ENCODE measurements at regions not wholly inside any gene's neighbourhood (a gene's known extent, or its start where the extent isn't known, plus 50 kb on each side); places are given as distances from the start of the nearest gene placed in this dataset.

- Histone ChIP-seq H3K4me3 (replicated peaks in 1 of 2; ENCODE audit: low read depth in 1 of 2, low read length in 2 of 2) (no peak overlapping the region), H3K4me1 (ENCODE audit: control insufficient read depth in 1 of 2, insufficient read depth in 2 of 2, low read length in 2 of 2) (no peaks in the 10 kb centered on the region), H3K9ac (ENCODE audit: low read length) (no peak overlapping the region), H4K20me1 (ENCODE audit: insufficient read depth) (no peaks in the 10 kb centered on the region), H3K27ac (ENCODE audit: low read depth, low read length) (no peak overlapping the region), H3K79me2 (ENCODE audit: insufficient read depth, low read length) (no peaks in the 10 kb centered on the region), H3K4me2 (ENCODE audit: low read length) (no peak overlapping the region), H2AFZ (ENCODE audit: low read depth, low read length, poor library complexity, severe bottlenecking) (no peak overlapping the region), H3K9me2 (ENCODE audit: insufficient read depth) (no peaks in the 10 kb centered on the region), H3K27me3 (ENCODE audit: insufficient read depth, low read length) (no peaks in the 10 kb centered on the region), H3K9me3 (ENCODE audit: control insufficient read depth in 1 of 2, insufficient read depth in 1 of 2, low read depth in 1 of 2, low read length in 2 of 2) (no peaks in the 10 kb centered on the region; a peak in 2 of 4 replicates), H3K36me3 (ENCODE audit: control insufficient read depth in 1 of 2, insufficient read depth in 2 of 2, low read length in 2 of 2) (no peaks in the 10 kb centered on the region)
- ChIA-PET POLR2A (no interaction called here), RAD21 (ENCODE audit: low non-redundant PET in 1 of 2, low total read pairs in 2 of 2, uncharacterized antibody in 2 of 2, unreplicated experiment in 2 of 2) (no interaction called here), CTCF (no interaction called here)
- ATAC-seq (no peak), DNase-seq (ENCODE audit: low read depth, low spot score) (no peak)
- intact Hi-C loops (cut with micrococcal nuclease), result no loop called here
- TF ChIP-seq, protein P1, sequence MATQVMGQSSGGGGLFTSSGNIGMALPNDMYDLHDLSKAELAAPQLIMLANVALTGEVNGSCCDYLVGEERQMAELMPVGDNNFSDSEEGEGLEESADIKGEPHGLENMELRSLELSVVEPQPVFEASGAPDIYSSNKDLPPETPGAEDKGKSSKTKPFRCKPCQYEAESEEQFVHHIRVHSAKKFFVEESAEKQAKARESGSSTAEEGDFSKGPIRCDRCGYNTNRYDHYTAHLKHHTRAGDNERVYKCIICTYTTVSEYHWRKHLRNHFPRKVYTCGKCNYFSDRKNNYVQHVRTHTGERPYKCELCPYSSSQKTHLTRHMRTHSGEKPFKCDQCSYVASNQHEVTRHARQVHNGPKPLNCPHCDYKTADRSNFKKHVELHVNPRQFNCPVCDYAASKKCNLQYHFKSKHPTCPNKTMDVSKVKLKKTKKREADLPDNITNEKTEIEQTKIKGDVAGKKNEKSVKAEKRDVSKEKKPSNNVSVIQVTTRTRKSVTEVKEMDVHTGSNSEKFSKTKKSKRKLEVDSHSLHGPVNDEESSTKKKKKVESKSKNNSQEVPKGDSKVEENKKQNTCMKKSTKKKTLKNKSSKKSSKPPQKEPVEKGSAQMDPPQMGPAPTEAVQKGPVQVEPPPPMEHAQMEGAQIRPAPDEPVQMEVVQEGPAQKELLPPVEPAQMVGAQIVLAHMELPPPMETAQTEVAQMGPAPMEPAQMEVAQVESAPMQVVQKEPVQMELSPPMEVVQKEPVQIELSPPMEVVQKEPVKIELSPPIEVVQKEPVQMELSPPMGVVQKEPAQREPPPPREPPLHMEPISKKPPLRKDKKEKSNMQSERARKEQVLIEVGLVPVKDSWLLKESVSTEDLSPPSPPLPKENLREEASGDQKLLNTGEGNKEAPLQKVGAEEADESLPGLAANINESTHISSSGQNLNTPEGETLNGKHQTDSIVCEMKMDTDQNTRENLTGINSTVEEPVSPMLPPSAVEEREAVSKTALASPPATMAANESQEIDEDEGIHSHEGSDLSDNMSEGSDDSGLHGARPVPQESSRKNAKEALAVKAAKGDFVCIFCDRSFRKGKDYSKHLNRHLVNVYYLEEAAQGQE (IDR thresholded peaks at IDR 0.05; ENCODE audit: low read depth), result no peak
- TF ChIP-seq RAD21 (IDR thresholded peaks at IDR 0.05; ENCODE audit: low read depth), result no peak
- TF ChIP-seq POLR2A (IDR thresholded peaks at IDR 0.05; ENCODE audit: borderline replicate concordance, extremely low read depth, insufficient read depth, insufficient read length), result no peak
- TF ChIP-seq, protein P2, sequence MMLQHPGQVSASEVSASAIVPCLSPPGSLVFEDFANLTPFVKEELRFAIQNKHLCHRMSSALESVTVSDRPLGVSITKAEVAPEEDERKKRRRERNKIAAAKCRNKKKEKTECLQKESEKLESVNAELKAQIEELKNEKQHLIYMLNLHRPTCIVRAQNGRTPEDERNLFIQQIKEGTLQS (IDR thresholded peaks at IDR 0.05), result no peak
- no peak for TF ChIP-seq SP1 (IDR thresholded peaks at IDR 0.05; ENCODE audit: low read depth)
- no peak for TF ChIP-seq ZNF274 (IDR thresholded peaks at IDR 0.05; ENCODE audit: low read depth, low read length)
- TF ChIP-seq SRF (IDR thresholded peaks at IDR 0.05; ENCODE audit: low read depth), result no peak
- no peak for TF ChIP-seq EZH2 (IDR thresholded peaks at IDR 0.05)
- TF ChIP-seq ZFX (IDR thresholded peaks at IDR 0.05), result no peak
- TF ChIP-seq CBX3 (IDR thresholded peaks at IDR 0.05; ENCODE audit: low read depth), result no peak
- TF ChIP-seq, protein P3, sequence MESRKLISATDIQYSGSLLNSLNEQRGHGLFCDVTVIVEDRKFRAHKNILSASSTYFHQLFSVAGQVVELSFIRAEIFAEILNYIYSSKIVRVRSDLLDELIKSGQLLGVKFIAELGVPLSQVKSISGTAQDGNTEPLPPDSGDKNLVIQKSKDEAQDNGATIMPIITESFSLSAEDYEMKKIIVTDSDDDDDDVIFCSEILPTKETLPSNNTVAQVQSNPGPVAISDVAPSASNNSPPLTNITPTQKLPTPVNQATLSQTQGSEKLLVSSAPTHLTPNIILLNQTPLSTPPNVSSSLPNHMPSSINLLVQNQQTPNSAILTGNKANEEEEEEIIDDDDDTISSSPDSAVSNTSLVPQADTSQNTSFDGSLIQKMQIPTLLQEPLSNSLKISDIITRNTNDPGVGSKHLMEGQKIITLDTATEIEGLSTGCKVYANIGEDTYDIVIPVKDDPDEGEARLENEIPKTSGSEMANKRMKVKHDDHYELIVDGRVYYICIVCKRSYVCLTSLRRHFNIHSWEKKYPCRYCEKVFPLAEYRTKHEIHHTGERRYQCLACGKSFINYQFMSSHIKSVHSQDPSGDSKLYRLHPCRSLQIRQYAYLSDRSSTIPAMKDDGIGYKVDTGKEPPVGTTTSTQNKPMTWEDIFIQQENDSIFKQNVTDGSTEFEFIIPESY (IDR thresholded peaks at IDR 0.05; ENCODE audit: extremely low read depth, insufficient replicate concordance, low read length), result no peak
- no peak for TF ChIP-seq TCF7L2 (IDR thresholded peaks at IDR 0.05; ENCODE audit: borderline replicate concordance, extremely low read depth, insufficient read depth, insufficient read length)
- no peak for TF ChIP-seq YY1 (IDR thresholded peaks at IDR 0.05; ENCODE audit: extremely low read depth, insufficient replicate concordance, low read depth, low read length)
- no peak for TF ChIP-seq MAX (IDR thresholded peaks at IDR 0.05)
- TF ChIP-seq EGR1 (IDR thresholded peaks at IDR 0.05; ENCODE audit: low read depth), result no peak
- TF ChIP-seq POLR2AphosphoS5 (IDR thresholded peaks at IDR 0.05; ENCODE audit: low read depth, low read length), result no peak
- TF ChIP-seq EZH2phosphoT487 (IDR thresholded peaks at IDR 0.05; ENCODE audit: borderline replicate concordance), result no peak
- no TSS peak for BruUV-seq (replicated peaks)
These were observed 720.5 kb upstream of the ZNF385D start for GRCh38 chr3:22471557-22471956.
